ENCODE measurements at regions not wholly inside any gene's neighbourhood (a gene's known extent, or its start where the extent isn't known, plus 50 kb on each side); places are given as distances from the start of the nearest gene placed in this dataset.
A peak's percentile ranks its signal among the peaks of the same experiment; 100 is the strongest.
"Not testable (repeated sequence)": the region's sequence is repeated elsewhere in the genome, so short reads cannot be mapped to it uniquely, and the experiment has no call there.

DNA sequence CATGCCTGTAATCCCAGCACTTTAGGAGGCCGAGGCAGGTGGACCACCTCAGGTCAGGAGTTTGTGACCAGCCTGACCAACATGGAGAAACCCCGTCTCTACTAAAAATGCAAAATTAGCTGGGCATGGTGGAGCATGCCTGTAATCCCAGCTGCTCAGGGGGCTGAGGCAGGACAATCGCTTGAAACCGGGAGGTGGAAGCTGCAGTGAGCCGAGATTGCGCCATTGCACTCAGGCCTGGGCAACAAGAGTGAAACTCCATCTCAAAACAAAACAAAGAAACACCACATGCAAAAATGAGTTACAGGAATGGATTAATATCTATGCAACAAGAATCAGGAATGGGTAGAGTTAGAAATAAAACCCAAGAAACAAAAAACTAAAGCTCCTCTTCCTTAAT lies 462.3 kb upstream of the POM121L12 start:
- not testable (repeated sequence) for DNase-seq

GRCh38 chr7:52571026-52571425 lies 464.4 kb upstream of the POM121L12 start:
- DNase-seq: no peak

DNA sequence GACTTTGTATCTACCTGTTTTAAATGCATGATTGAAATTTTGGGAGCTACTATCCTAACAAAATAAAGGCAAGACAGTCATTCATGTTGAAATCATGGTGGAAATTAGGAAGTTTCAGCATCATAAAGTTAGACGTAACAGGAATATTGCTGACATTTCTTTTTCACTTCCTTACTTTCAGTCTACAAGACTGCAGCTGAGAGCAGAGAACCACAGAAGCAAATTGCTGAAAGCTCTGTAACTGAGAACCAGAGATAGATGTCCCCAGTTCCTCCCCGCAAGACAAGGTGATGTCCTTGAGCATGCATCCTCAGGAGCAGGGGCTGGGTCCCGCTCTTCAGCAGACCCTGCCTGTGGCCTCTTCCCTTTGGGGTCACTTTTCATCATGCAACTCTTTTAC lies 466.3 kb upstream of the POM121L12 start:
- no peak for DNase-seq

GRCh38 chr7:52565974-52566373 lies 469.5 kb upstream of the POM121L12 start:
- DNase-seq: no peak

DNA sequence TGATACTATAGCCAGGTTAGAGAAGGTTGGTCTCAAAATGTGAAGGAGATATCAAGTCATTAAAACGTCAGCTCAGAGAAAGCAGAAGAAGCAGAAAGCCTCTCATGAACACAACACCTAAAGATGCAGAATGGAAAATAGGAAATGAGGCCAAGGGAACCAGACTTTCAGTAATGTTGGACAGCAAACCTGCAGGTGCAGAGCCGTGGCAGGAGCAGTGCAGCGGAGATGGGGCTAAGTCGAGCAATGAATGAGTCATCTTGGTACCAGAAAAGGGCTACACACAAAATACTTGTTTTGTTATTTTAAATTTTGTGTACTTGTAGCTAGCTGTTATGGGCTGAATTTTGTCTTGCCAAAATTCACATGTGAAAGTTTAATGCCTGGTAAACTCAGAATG lies 479.6 kb upstream of the POM121L12 start:
- DNase-seq: no peak

DNA sequence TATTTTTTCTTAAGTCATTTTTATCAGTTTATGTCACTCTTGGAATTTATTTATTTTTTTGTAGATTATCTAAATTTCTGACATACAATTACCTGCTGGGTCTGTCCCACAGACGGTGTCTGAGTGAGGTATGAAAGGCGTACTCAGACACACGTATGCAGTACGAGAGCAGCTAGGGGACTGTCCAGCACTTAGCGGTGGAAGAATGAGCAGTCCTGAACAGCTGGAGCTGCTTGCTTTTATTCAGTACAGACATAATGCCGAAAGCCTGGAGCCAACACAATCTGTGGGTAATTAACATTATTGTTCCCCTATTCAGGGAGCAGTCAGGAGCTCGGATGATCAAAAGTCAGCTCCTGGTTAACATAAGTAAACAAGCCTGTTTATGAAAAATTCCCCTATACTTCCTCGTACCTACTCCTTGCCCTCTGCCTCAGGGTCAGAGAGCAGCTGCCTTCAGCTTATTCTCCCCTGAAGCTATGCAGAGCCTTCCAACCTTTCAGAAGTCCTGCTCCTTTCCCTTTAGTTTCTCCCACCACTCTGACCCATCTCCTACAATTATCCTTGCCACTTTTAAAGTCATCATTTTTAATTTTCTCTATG lies 488.0 kb upstream of the POM121L12 start:
- no peak for DNase-seq

GRCh38 chr7:52541198-52541765 lies 494.2 kb upstream of the POM121L12 start:
- DNase-seq: not testable (repeated sequence)

DNA sequence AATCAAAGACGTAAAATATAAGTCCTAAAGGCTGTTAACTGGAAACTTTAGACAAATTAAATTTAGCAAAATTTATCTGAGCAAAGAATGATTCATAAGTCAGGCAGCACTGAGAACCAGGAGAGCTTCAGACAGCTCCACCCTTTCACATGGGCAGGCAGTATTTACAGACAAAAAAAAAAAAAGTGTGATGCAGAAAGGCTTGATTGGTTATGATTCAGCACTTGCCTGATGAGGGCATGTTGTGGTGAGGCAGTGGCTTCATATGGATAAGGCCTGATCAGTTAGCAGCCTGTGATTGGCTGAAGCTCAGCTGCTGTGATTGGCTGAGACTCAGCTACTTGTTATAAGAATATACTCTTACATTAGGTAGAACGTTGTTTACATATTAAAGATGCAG lies 495.4 kb upstream of the POM121L12 start:
- DNase-seq: no peak

GRCh38 chr7:52539414-52539813 lies 496.0 kb upstream of the POM121L12 start:
- DNase-seq: no peak

- no peak for DNase-seq
These were observed 498.4 kb upstream of the POM121L12 start for GRCh38 chr7:52537051-52537450.

DNA sequence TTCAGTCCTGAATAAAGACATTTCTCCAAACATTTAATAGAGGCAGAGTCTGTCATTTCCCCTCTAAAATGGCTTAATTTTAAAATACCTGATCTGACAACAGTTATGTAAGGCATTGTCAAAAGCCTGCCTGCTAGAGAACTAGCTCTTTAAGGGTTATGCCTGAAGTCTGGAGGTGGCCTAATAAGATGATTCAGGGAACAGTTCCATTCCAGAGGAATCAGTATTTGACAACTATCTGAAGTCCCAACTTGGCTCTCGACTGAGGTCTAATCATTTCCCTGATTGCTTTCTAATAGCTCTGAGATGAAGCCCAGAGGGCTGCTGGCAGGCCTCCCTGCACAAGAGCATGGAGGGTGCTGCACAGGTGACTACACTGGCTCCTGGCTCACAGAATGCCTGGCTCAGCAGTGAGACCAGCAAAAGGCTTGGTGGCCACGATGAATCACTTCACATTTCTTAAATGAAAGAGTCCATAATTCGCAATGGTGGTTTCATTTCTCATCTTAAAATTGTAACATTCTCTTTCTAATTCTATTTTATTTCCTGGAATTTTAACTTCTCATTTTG lies 509.6 kb upstream of the POM121L12 start:
- DNase-seq: no peak

GRCh38 chr7:52518869-52519268 lies 516.6 kb upstream of the POM121L12 start:
- DNase-seq: no peak

- no peak for DNase-seq
These were observed 522.8 kb upstream of the POM121L12 start for GRCh38 chr7:52512656-52513055.

DNA sequence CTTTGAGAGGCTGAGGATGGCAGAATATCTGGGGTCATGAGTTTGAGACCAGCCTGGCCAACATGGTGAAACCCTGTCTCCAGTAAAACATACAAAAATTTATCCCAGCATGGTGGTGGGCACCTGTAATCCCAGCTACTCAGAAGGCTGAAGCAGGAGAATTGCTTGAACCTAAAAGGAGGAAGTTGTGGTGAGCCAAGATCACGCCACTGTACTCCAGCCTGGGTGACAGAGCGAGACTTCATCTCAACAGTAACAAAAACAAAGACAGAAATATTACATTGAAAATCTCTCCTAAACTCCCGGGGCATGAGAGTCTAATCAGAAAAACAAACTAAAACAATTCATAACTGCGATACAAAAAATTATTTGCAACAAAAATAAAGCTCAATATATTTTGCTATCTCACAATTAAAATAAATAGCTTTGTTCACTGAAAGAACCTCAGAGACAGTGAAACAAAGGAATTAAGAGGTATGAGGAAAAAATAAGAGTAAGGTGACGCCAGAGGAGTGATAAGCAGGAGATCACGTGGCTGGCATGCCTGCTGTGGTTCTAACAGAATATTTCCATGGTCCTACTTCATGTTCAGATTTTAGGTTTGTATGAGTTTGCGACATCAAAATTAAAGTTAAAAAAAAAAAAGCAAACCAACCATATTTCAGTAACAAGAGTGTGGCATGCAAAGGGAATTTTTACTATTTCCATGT lies 527.7 kb upstream of the POM121L12 start:
- DNase-seq: no peak

- DNase-seq: no peak
These were observed 529.1 kb upstream of the POM121L12 start for GRCh38 chr7:52506325-52506724.

DNA sequence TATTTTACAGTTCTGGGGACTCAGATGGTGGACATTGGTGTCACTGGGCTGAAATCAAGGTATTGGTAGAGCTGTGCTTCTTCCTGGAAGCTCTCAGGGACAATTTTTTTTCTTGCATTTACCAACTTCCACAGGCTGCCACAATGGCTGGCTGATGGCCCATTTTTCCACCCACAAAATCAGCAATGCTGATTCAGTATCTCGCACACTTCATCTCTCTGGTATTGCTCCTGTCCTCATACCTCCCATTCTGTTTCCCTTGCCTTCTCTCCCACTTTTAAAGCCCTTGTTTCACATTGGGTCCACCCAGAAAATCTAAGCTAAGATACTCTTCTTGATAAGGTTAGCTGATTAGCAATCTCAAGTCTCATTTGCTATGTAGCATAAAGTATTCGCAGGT lies 530.9 kb upstream of the POM121L12 start:
- no peak for DNase-seq

DNA sequence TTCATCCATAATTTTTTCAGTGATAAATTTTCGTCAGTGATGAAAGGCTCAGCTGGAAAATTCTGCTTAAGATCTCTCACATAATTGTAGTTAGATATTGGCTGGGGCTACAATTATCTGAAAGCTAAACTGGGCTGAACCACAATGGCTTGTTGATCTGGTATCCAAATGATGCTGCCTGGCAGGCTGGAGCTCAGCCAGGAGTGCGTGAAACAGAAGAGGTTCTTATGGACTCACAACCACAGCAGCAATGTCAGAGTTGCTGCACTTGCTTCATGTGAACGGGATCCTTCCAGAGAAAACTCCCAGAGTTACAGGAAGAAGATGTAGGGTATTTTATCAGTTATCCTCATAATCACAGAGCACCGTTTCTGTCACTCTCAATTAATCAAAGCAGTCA lies 533.2 kb upstream of the POM121L12 start:
- DNase-seq: peak in 3 of 14 donors; percentile 2 to 15 (median 5)

- DNase-seq: no peak
These were observed 533.7 kb upstream of the POM121L12 start for GRCh38 chr7:52501696-52502095.

DNA sequence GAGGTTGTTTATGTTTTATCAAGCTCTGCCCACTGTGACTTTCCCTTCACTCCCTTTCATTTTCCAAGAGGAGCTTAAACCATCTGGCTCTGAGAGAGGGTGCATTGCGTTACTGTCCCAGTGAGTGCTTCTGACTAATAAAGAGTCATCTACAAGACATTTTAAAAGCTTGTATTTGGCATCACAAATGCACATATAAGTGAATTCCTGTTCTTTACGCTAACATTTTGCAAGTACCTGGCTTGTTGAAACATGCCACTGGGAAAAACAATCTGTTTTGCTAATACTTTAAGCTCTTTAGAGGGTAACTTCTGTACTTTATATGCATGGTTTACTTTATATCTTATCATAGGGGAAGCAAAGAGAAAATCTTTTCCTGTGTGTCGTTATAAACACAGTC lies 534.6 kb upstream of the POM121L12 start:
- DNase-seq: no peak

GRCh38 chr7:52498366-52498765 lies 537.1 kb upstream of the POM121L12 start:
- DNase-seq: no peak

- DNase-seq: no peak
These were observed 549.2 kb upstream of the POM121L12 start for GRCh38 chr7:52486267-52486666.

DNA sequence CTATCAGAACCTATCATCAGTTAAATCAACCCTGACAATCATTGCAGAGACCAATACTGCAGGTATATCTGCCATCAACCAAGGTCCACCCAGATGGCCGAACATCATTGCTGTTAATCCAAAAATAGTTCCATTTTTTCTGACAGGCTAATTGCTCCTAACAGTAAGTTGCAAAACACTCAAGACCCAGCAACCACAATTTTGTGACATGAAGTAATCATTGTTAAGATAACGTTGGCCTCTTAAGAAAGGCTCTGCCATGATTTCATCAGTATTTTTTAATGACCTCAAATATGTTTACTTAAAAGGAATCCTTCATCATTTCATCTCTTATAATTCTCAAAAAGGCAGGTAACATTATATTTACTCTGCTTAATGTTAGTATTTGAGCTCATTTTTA lies 553.4 kb upstream of the POM121L12 start:
- DNase-seq: no peak

- DNase-seq: no peak
These were observed 553.9 kb upstream of the POM121L12 start for GRCh38 chr7:52481571-52481970.

DNA sequence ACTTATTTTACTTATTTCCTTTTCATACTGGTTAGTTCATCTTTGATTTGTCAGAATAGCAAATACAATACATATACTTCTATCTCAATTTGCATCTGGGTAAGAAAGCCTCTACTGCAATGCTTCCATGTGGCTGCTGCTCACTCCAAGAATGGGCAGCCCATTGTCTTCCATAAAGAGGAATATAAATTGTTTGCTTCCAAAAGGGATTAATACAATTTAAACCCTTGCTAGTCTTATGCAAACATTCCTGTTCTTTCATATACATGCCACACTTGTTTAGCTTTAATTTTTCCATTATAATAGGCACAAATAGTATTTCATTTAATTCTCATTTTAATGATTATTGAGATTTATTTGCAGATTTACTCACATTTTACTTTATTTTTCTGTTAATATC lies 555.4 kb upstream of the POM121L12 start:
- DNase-seq: no peak

All from C1 segment of cervical spinal cord (tissue), 14 donors.